HepG2 (cell line): ENCODE measurements at regions not wholly inside any gene's neighbourhood (a gene's known extent, or its start where the extent isn't known, plus 50 kb on each side); places are given as distances from the start of the nearest gene placed in this dataset.

Source experiments
- ATAC-seq: fragments of 200-7000 bp; cut with Tn5 transposase; 3 replicates; pipeline ENCODE4 v1.9.1; 2020; ENCODE audit warnings: mild to moderate bottlenecking, moderate library complexity
- BruUV-seq: library from RNA; stranded (reverse); fragments of 400-500 nt; replicated peaks from 2 replicates; lab custom pipeline; 2021; lab: Mats Ljungman, UMichigan
- CTCF ChIA-PET: fragments of 300-600 bp; formaldehyde crosslinking; extraction: SDS; loops from one replicate; lab custom pipeline; 2021; ENCODE audit warnings: low total read pairs, inconsistent platforms, low intra/inter-chr PET ratio; lab: Yijun Ruan, JAX
- POLR2A ChIA-PET: fragments of 350-600 bp; sonication (Branson Sonifier 250); formaldehyde crosslinking; loops from one replicate; lab custom pipeline; 2020; ENCODE audit warnings: antibody characterized with exemption, inconsistent platforms; lab: Yijun Ruan, JAX
- DNase-seq: peaks from one replicate; pipeline ENCODE4 v3.0.0-alpha.2; 2015; ENCODE audit warnings: low spot score
- FAIRE-seq: peaks from 3 replicates; lab custom pipeline; 2011; peaks lifted over from hg19 to GRCh38; lab: Jason Lieb, UNC
- H2AFZ ChIP-seq: one replicate; pipeline ENCODE4 v1.6.1; 2011; ENCODE audit warnings: low read length, inconsistent platforms
- H3K27ac ChIP-seq: fragments of 300-600 bp; 3 replicates; pipeline ENCODE4 v1.8.0; 2011; ENCODE audit warnings: mixed run types, mild to moderate bottlenecking, mixed read lengths, low read length, inconsistent platforms; ENCODE audit not compliant: insufficient read depth; ENCODE audit errors: extremely low read length
- H3K27me3 ChIP-seq, 2 experiments: fragments of 200-600 bp in 1 of 2; 2 replicates in 1 of 2; 3 replicates in 1 of 2; pipeline versions ENCODE4 v1.6.0 to v1.8.0; 2011; ENCODE audit warnings: low read length in 2 of 2, mild to moderate bottlenecking in 2 of 2, moderate library complexity in 2 of 2, inconsistent platforms in 1 of 2; ENCODE audit not compliant: insufficient read depth in 2 of 2, control insufficient read depth in 1 of 2
- H3K36me3 ChIP-seq, 2 experiments: fragments of 200-600 bp in 1 of 2; replicated peaks in 1 of 2; 2 replicates in 1 of 2; 3 replicates in 1 of 2; pipeline versions ENCODE4 v1.5.1 to v1.8.0; 2011; ENCODE audit warnings: low read length in 2 of 2, inconsistent platforms in 1 of 2; ENCODE audit not compliant: insufficient read depth in 2 of 2, control insufficient read depth in 1 of 2
- H3K4me1 ChIP-seq: 2 replicates; pipeline ENCODE4 v1.5.1; 2012; ENCODE audit warnings: low read length, inconsistent platforms; ENCODE audit not compliant: insufficient read depth
- H3K4me2 ChIP-seq: 2 replicates; pipeline ENCODE4 v1.6.0; 2011; ENCODE audit warnings: low read depth, low read length, inconsistent platforms
- H3K4me3 ChIP-seq, 3 experiments: fragments of 200-600 bp in 1 of 3; sonication (generic), shearing (Covaris generic) in 1 of 3; replicated peaks in 1 of 3; 2 replicates each; pipeline ENCODE4 v1.5.1; 2011 to 2016; ENCODE audit warnings: low read length in 3 of 3, inconsistent platforms in 2 of 3, low read depth in 2 of 3, mild to moderate bottlenecking in 2 of 3, control low read depth in 1 of 3, mixed read lengths in 1 of 3; ENCODE audit not compliant: insufficient read depth in 1 of 3
- H3K79me2 ChIP-seq: one replicate; pipeline ENCODE4 v1.6.1; 2011; ENCODE audit warnings: low read length, inconsistent platforms; ENCODE audit not compliant: insufficient read depth
- H3K9ac ChIP-seq: 2 replicates; pipeline ENCODE4 v1.6.0; 2011; ENCODE audit warnings: mild to moderate bottlenecking, low read depth, low read length, inconsistent platforms; ENCODE audit not compliant: insufficient read depth
- H3K9me3 ChIP-seq: 2 replicates; pipeline ENCODE4 v1.5.1; 2012; ENCODE audit warnings: mild to moderate bottlenecking, low read length
- H4K20me1 ChIP-seq: 2 replicates; pipeline ENCODE4 v1.6.0; 2011; ENCODE audit warnings: inconsistent platforms, mild to moderate bottlenecking, low read length, moderate library complexity; ENCODE audit not compliant: insufficient read depth
- BATF2 ChIP-seq: sonication (generic); formaldehyde crosslinking; IDR thresholded peaks from 2 replicates; pipeline ENCODE4 v1.8.0; 2022; ENCODE audit warnings: mild to moderate bottlenecking, missing genetic modification reagents, moderate library complexity
- BRCA1 ChIP-seq: sonication (generic); formaldehyde crosslinking; IDR thresholded peaks from 2 replicates; pipeline ENCODE4 v1.4.0; 2020; ENCODE audit warnings: missing genetic modification reagents
- CENPT ChIP-seq: sonication (generic); formaldehyde crosslinking; IDR thresholded peaks from 2 replicates; pipeline ENCODE4 v1.8.0; 2022; ENCODE audit warnings: low read depth, mild to moderate bottlenecking, moderate library complexity, missing genetic modification reagents
- HNF4A ChIP-seq: sonication (generic); formaldehyde crosslinking; IDR thresholded peaks from 2 replicates; pipeline ENCODE4 v1.4.0; 2020; ENCODE audit warnings: missing genetic modification reagents
- HOXA7 ChIP-seq: sonication (generic); formaldehyde crosslinking; IDR thresholded peaks from 2 replicates; pipeline ENCODE4 v1.8.1; 2022; ENCODE audit warnings: mild to moderate bottlenecking, missing genetic modification reagents, moderate library complexity
- LBX2 ChIP-seq: sonication (generic); formaldehyde crosslinking; IDR thresholded peaks from 2 replicates; pipeline ENCODE4 v1.5.0; 2020; ENCODE audit warnings: missing genetic modification reagents, mild to moderate bottlenecking, borderline replicate concordance
- MBD4 ChIP-seq: IDR thresholded peaks from 2 replicates; pipeline ENCODE4 v1.6.1; 2012; ENCODE audit warnings: low read length, inconsistent platforms, borderline replicate concordance
- PAXIP1 ChIP-seq: sonication (generic); formaldehyde crosslinking; conservative IDR thresholded peaks from 2 replicates; pipeline ENCODE4 v1.4.0; 2020; ENCODE audit warnings: mild to moderate bottlenecking, missing genetic modification reagents, moderate library complexity
- POGZ ChIP-seq: sonication (generic); formaldehyde crosslinking; IDR thresholded peaks from 2 replicates; pipeline ENCODE4 v1.4.0; 2020; ENCODE audit warnings: mild to moderate bottlenecking, missing genetic modification reagents
- SP2 ChIP-seq: sonication (generic); formaldehyde crosslinking; IDR thresholded peaks from 2 replicates; pipeline ENCODE4 v1.5.1; 2020; ENCODE audit warnings: mild to moderate bottlenecking, missing genetic modification reagents
- TFDP2 ChIP-seq: sonication (generic); formaldehyde crosslinking; IDR thresholded peaks from 2 replicates; pipeline ENCODE4 v1.4.0; 2020; ENCODE audit warnings: missing genetic modification reagents
- ZBTB2 ChIP-seq: sonication (generic); formaldehyde crosslinking; IDR thresholded peaks from 2 replicates; pipeline ENCODE4 v1.8.0; 2022; ENCODE audit warnings: low read depth, missing genetic modification reagents
- ZBTB46 ChIP-seq: sonication (generic); formaldehyde crosslinking; IDR thresholded peaks from 2 replicates; pipeline ENCODE4 v1.4.0; 2020; ENCODE audit warnings: mild to moderate bottlenecking, missing genetic modification reagents, borderline replicate concordance
- ZNF530 ChIP-seq: sonication (generic); formaldehyde crosslinking; IDR thresholded peaks from 2 replicates; pipeline ENCODE4 v1.5.0; 2020; ENCODE audit warnings: low read depth, mild to moderate bottlenecking, missing genetic modification reagents
- ZNF597 ChIP-seq: sonication (generic); formaldehyde crosslinking; IDR thresholded peaks from 2 replicates; pipeline ENCODE4 v1.5.0; 2020; ENCODE audit warnings: missing genetic modification reagents
- WGBS: methylation state at CpG from one replicate; pipeline ENCODE4 v1.1.6; 2017; ENCODE audit warnings: low lambda C conversion rate; 5-methylcytosine and 5-hydroxymethylcytosine counted together
- in situ Hi-C: cut with HindIII; loops from 2 replicates; pipeline ENCODE4 v1.10.0; 2017; ENCODE audit warnings: low pct_unique_long_range_greater_than_20kb; ENCODE audit not compliant: extremely low pct_ligation_motif_present
- intact Hi-C: fragments of 100-400 bp; cut with micrococcal nuclease; formaldehyde crosslinking; loops from one replicate; pipeline ENCODE4 v1.10.0; 2022; ENCODE audit not compliant: unreplicated experiment

GRCh38 chr7:125088555-125088954 lies 158.9 kb upstream of the POT1 start:
- no peak overlapping the region for H3K4me2 ChIP-seq
- no peak overlapping the region for H3K27ac ChIP-seq
- H3K36me3 ChIP-seq, result no peaks in the 10 kb centered on the region
- intact Hi-C loops (no loop called here), in situ Hi-C loops (no loop called here)
- DNase-seq (no peak), FAIRE-seq (no peak), ATAC-seq (no peak)
- 0% methylated on average over 1 of the region's 1 CpG for WGBS
- no peak overlapping the region for H2AFZ ChIP-seq
- H3K9me3 ChIP-seq, result no peaks in the 10 kb centered on the region
- H3K4me1 ChIP-seq, result no peaks in the 10 kb centered on the region
- no peaks in the 10 kb centered on the region for H4K20me1 ChIP-seq
- POLR2A ChIA-PET, result no interaction called here
- H3K4me3 ChIP-seq, result no peak overlapping the region
- CTCF ChIA-PET, result no interaction called here
- no peaks in the 10 kb centered on the region for H3K27me3 ChIP-seq
- no peak overlapping the region for H3K9ac ChIP-seq
- no peaks in the 10 kb centered on the region for H3K79me2 ChIP-seq
- BruUV-seq, result no TSS peak
- TF ChIP-seq MBD4 (no peak), ZBTB46 (CRISPR knock-in tag) (no peak), CENPT (no peak), HOXA7 (CRISPR knock-in tag) (no peak), BRCA1 (no peak), ZNF530 (CRISPR knock-in tag) (no peak), ZNF597 (no peak), LBX2 (CRISPR knock-in tag) (no peak), ZBTB2 (CRISPR knock-in tag) (no peak), PAXIP1 (no peak), POGZ (CRISPR knock-in tag) (no peak), SP2 (CRISPR knock-in tag) (no peak), HNF4A (CRISPR knock-in tag) (no peak), BATF2 (CRISPR knock-in tag) (no peak), TFDP2 (no peak)
